K562 (cell line): ENCODE measurements at regions not wholly inside any gene's neighbourhood (a gene's known extent, or its start where the extent isn't known, plus 50 kb on each side); places are given as distances from the start of the nearest gene placed in this dataset.

Experiments
- BCL6 ChIP-seq: fragments of 250-450 bp; sonication (Bioruptor Pico); IDR thresholded peaks from 2 replicates; pipeline ENCODE4 v1.4.0; 2020
- CREB3 ChIP-seq: fragments of 450-650 bp; conservative IDR thresholded peaks from 2 replicates; pipeline ENCODE4 v1.6.1; 2016; ENCODE audit warnings: missing genetic modification characterization, low read depth, mild to moderate bottlenecking, missing compliant biosample characterization, moderate library complexity
- CTCF ChIP-seq, 3 experiments: IDR thresholded peaks in 2 of 3; conservative IDR thresholded peaks in 1 of 3; 2 replicates each; pipeline ENCODE4 v1.5.1; 2011 to 2012; ENCODE audit warnings: low read length in 3 of 3, mild to moderate bottlenecking in 3 of 3, control low read depth in 2 of 3, improper control_type of control experiment in 1 of 3, inconsistent platforms in 1 of 3, low read depth in 1 of 3, mixed read lengths in 1 of 3, moderate library complexity in 1 of 3; ENCODE audit not compliant: insufficient read depth in 2 of 3
- FOXM1 ChIP-seq, 2 experiments: fragments of 450-650 bp in 1 of 2; sonication (generic) in 1 of 2; formaldehyde crosslinking in 1 of 2; IDR thresholded peaks; 2 replicates each; pipeline versions ENCODE4 v1.6.1 to v1.9.0; 2017 to 2022; ENCODE audit warnings: low read depth in 2 of 2, mild to moderate bottlenecking in 2 of 2, missing genetic modification reagents in 1 of 2, moderate library complexity in 1 of 2
- MCM5 ChIP-seq: fragments of 450-650 bp; IDR thresholded peaks from 2 replicates; pipeline ENCODE4 v1.6.1; 2016; ENCODE audit warnings: low read depth
- RB1 ChIP-seq: fragments of 450-650 bp; IDR thresholded peaks from 2 replicates; pipeline ENCODE4 v1.6.1; 2017; ENCODE audit warnings: low read depth, mild to moderate bottlenecking
- SNIP1 ChIP-seq: fragments of 450-650 bp; IDR thresholded peaks from 2 replicates; pipeline ENCODE4 v1.7.1; 2017; ENCODE audit warnings: low read depth, mild to moderate bottlenecking
- TCF3 ChIP-seq: sonication (generic); formaldehyde crosslinking; IDR thresholded peaks from 2 replicates; pipeline ENCODE4 v1.4.0; 2020; ENCODE audit warnings: mild to moderate bottlenecking, missing genetic modification reagents
- YBX1 ChIP-seq: fragments of 450-650 bp; IDR thresholded peaks from 2 replicates; pipeline ENCODE4 v1.7.1; 2016; ENCODE audit warnings: mild to moderate bottlenecking
- ZBTB49 ChIP-seq: sonication (generic); formaldehyde crosslinking; IDR thresholded peaks from 2 replicates; pipeline ENCODE4 v1.8.0; 2022; ENCODE audit warnings: missing genetic modification reagents, mild to moderate bottlenecking, borderline replicate concordance
- ZNF609 ChIP-seq: sonication (generic); formaldehyde crosslinking; IDR thresholded peaks from 2 replicates; pipeline ENCODE4 v1.8.1; 2023; ENCODE audit warnings: missing genetic modification reagents, mild to moderate bottlenecking, borderline replicate concordance
- ZNF644 ChIP-seq: fragments of 200-800 bp; sonication (Bioruptor generic); IDR thresholded peaks from 2 replicates; pipeline ENCODE4 v1.6.1; 2016; ENCODE audit warnings: low read depth, missing genetic modification characterization, missing compliant biosample characterization
- ZNF707 ChIP-seq: fragments of 250-450 bp; sonication (Bioruptor Pico); conservative IDR thresholded peaks from 2 replicates; pipeline ENCODE4 v1.8.0; 2022; ENCODE audit warnings: inconsistent platforms, mild to moderate bottlenecking, moderate library complexity

GRCh38 chr2:65870826-65871225, 438.4 kb upstream of the SPRED2 start:
- TF ChIP-seq YBX1 = no peak
- no peak for TF ChIP-seq BCL6
- no peak for TF ChIP-seq ZBTB49 (CRISPR knock-in tag)
- TF ChIP-seq SNIP1 = no peak
- no peak for TF ChIP-seq TCF3
- no peak for TF ChIP-seq ZNF644 (tag)
- no peak for TF ChIP-seq CTCF (IDR thresholded peaks at IDR 0.05 in 2 of 3, conservative IDR thresholded peaks at IDR 0.05 in 1 of 3; ENCODE audit: insufficient read depth in 2 of 3, low read depth in 1 of 3, low read length in 3 of 3)
- no peak for TF ChIP-seq CREB3 (tag)
- TF ChIP-seq ZNF707 (CRISPR knock-in tag) = no peak
- TF ChIP-seq RB1 = no peak
- TF ChIP-seq ZNF609 = no peak
- TF ChIP-seq MCM5 = no peak
- no peak for TF ChIP-seq FOXM1 (IDR thresholded peaks at IDR 0.05; ENCODE audit: low read depth)
- no peak for TF ChIP-seq FOXM1 (CRISPR knock-in tag; IDR thresholded peaks at IDR 0.05; ENCODE audit: low read depth)
